WTC11 (cell line): ENCODE measurements at regions not wholly inside any gene's neighbourhood (a gene's known extent, or its start where the extent isn't known, plus 50 kb on each side); places are given as distances from the start of the nearest gene placed in this dataset.

ENCODE experiments used
- ATAC-seq: fragments of 200-7000 bp; cut with Tn5 transposase; 2 replicates; pipeline ENCODE4 v1.10.0; 2021; ENCODE audit warnings: mild to moderate bottlenecking, moderate library complexity
- CTCF ChIA-PET: fragments of 300-600 bp; sonication (Branson Sonifier 250); formaldehyde crosslinking; loops from one replicate; lab custom pipeline; 2021; ENCODE audit warnings: antibody characterized with exemption; lab: Charles Lee
- POLR2A ChIA-PET: fragments of 350-600 bp; sonication (Branson Sonifier 250); formaldehyde crosslinking; loops from one replicate; lab custom pipeline; 2021; ENCODE audit warnings: antibody characterized with exemption; lab: Charles Lee
- DNase-seq: peaks from one replicate; pipeline ENCODE4 v3.0.0; 2021; ENCODE audit warnings: low spot score
- H3K27ac Mint-ChIP-seq: 2 replicates; pipeline ENCODE4 v1.8.0; 2021; ENCODE audit warnings: mixed read lengths
- H3K27me3 Mint-ChIP-seq: 2 replicates; pipeline ENCODE4 v1.8.0; 2021; ENCODE audit warnings: low read depth, mild to moderate bottlenecking, moderate library complexity, mixed read lengths
- H3K36me3 Mint-ChIP-seq: 2 replicates; pipeline ENCODE4 v1.8.0; 2021; ENCODE audit warnings: mixed read lengths
- H3K4me1 Mint-ChIP-seq: 2 replicates; pipeline ENCODE4 v1.8.0; 2022; ENCODE audit warnings: mixed read lengths
- H3K4me3 Mint-ChIP-seq: 2 replicates; pipeline ENCODE4 v1.8.0; 2021; ENCODE audit warnings: mild to moderate bottlenecking, moderate library complexity, mixed read lengths
- H3K9me3 Mint-ChIP-seq: 2 replicates; pipeline ENCODE4 v1.8.0; 2021; ENCODE audit warnings: mixed read lengths
- E2F1 ChIP-seq: sonication (generic); formaldehyde crosslinking; IDR thresholded peaks from 2 replicates; pipeline ENCODE4 v1.8.0; 2022; ENCODE audit warnings: mild to moderate bottlenecking, missing genetic modification reagents
- EMX1 ChIP-seq: fragments of 250-450 bp; sonication (Bioruptor Pico); IDR thresholded peaks from 2 replicates; pipeline ENCODE4 v1.8.0; 2021; ENCODE audit warnings: mild to moderate bottlenecking
- ETV6 ChIP-seq: sonication (generic); formaldehyde crosslinking; IDR thresholded peaks from 2 replicates; pipeline ENCODE4 v1.8.1; 2022; ENCODE audit warnings: mild to moderate bottlenecking, missing genetic modification reagents
- FOXP1 ChIP-seq: sonication (generic); formaldehyde crosslinking; IDR thresholded peaks from 2 replicates; pipeline ENCODE4 v1.8.0; 2022; ENCODE audit warnings: missing genetic modification reagents, mild to moderate bottlenecking, moderate library complexity, borderline replicate concordance
- HMGA2 ChIP-seq: fragments of 250-450 bp; sonication (Bioruptor Pico); IDR thresholded peaks from 2 replicates; pipeline ENCODE4 v1.4.0; 2021; ENCODE audit warnings: mild to moderate bottlenecking, moderate library complexity
- JAZF1 ChIP-seq: fragments of 250-450 bp; sonication (Bioruptor Pico); IDR thresholded peaks from 2 replicates; pipeline ENCODE4 v1.9.0; 2021; ENCODE audit warnings: moderate library complexity, mild to moderate bottlenecking, inconsistent platforms
- NFE2L1 ChIP-seq: sonication (generic); formaldehyde crosslinking; IDR thresholded peaks from 2 replicates; pipeline ENCODE4 v1.8.1; 2023; ENCODE audit warnings: missing genetic modification reagents
- NFYB ChIP-seq: sonication (generic); formaldehyde crosslinking; conservative IDR thresholded peaks from 2 replicates; pipeline ENCODE4 v1.8.0; 2022; ENCODE audit warnings: low read depth, missing genetic modification reagents
- NR3C1 ChIP-seq: sonication (generic); formaldehyde crosslinking; conservative IDR thresholded peaks from 2 replicates; pipeline ENCODE4 v1.8.1; 2023; ENCODE audit warnings: low read depth, mild to moderate bottlenecking, missing genetic modification reagents
- RORB ChIP-seq: fragments of 250-450 bp; sonication (Bioruptor Pico); IDR thresholded peaks from 2 replicates; pipeline ENCODE4 v1.9.0; 2021; ENCODE audit warnings: mild to moderate bottlenecking
- SMAD3 ChIP-seq: sonication (generic); formaldehyde crosslinking; IDR thresholded peaks from 2 replicates; pipeline ENCODE4 v1.8.0; 2022; ENCODE audit warnings: missing genetic modification reagents, mild to moderate bottlenecking, borderline replicate concordance
- STAT6 ChIP-seq: sonication (generic); formaldehyde crosslinking; conservative IDR thresholded peaks from 2 replicates; pipeline ENCODE4 v1.8.1; 2023; ENCODE audit warnings: mild to moderate bottlenecking, low read depth, missing genetic modification reagents, moderate library complexity
- TP53 ChIP-seq: sonication (generic); formaldehyde crosslinking; IDR thresholded peaks from 2 replicates; pipeline ENCODE4 v1.8.1; 2023; ENCODE audit warnings: mild to moderate bottlenecking, missing genetic modification reagents
- ZNF121 ChIP-seq: sonication (generic); formaldehyde crosslinking; IDR thresholded peaks from 2 replicates; pipeline ENCODE4 v1.8.0; 2023; ENCODE audit warnings: missing genetic modification reagents
- ZNF416 ChIP-seq: fragments of 250-450 bp; sonication (Bioruptor Pico); IDR thresholded peaks from 2 replicates; pipeline ENCODE4 v1.9.0; 2021; ENCODE audit warnings: mild to moderate bottlenecking, inconsistent platforms
- ZNF512 ChIP-seq: sonication (generic); formaldehyde crosslinking; IDR thresholded peaks from 2 replicates; pipeline ENCODE4 v1.8.1; 2022; ENCODE audit warnings: missing genetic modification reagents, borderline replicate concordance
- TF ChIP-seq, protein P1 (sequence below): sonication (generic); formaldehyde crosslinking; IDR thresholded peaks from 2 replicates; pipeline ENCODE4 v1.8.0; 2022; ENCODE audit warnings: missing genetic modification reagents
- TF ChIP-seq, protein P2 (sequence below): sonication (generic); formaldehyde crosslinking; IDR thresholded peaks from 2 replicates; pipeline ENCODE4 v1.8.1; 2022; ENCODE audit warnings: mild to moderate bottlenecking, missing genetic modification reagents, moderate library complexity, borderline replicate concordance
- TF ChIP-seq, protein P3 (sequence below): sonication (generic); formaldehyde crosslinking; IDR thresholded peaks from 2 replicates; pipeline ENCODE4 v1.8.0; 2022; ENCODE audit warnings: mild to moderate bottlenecking, missing genetic modification reagents

- H3K9me3 Mint-ChIP-seq, result peaks cover 18% of the 10 kb centered on the region
- ATAC-seq (no peak), DNase-seq (no peak)
- no peak overlapping the region for H3K27ac Mint-ChIP-seq
- TF ChIP-seq TP53 (CRISPR knock-in tag) (no peak), E2F1 (no peak), NFYB (no peak), EMX1 (no peak), ZNF121 (no peak), RORB (CRISPR knock-in tag) (no peak)
- TF ChIP-seq, protein P1, sequence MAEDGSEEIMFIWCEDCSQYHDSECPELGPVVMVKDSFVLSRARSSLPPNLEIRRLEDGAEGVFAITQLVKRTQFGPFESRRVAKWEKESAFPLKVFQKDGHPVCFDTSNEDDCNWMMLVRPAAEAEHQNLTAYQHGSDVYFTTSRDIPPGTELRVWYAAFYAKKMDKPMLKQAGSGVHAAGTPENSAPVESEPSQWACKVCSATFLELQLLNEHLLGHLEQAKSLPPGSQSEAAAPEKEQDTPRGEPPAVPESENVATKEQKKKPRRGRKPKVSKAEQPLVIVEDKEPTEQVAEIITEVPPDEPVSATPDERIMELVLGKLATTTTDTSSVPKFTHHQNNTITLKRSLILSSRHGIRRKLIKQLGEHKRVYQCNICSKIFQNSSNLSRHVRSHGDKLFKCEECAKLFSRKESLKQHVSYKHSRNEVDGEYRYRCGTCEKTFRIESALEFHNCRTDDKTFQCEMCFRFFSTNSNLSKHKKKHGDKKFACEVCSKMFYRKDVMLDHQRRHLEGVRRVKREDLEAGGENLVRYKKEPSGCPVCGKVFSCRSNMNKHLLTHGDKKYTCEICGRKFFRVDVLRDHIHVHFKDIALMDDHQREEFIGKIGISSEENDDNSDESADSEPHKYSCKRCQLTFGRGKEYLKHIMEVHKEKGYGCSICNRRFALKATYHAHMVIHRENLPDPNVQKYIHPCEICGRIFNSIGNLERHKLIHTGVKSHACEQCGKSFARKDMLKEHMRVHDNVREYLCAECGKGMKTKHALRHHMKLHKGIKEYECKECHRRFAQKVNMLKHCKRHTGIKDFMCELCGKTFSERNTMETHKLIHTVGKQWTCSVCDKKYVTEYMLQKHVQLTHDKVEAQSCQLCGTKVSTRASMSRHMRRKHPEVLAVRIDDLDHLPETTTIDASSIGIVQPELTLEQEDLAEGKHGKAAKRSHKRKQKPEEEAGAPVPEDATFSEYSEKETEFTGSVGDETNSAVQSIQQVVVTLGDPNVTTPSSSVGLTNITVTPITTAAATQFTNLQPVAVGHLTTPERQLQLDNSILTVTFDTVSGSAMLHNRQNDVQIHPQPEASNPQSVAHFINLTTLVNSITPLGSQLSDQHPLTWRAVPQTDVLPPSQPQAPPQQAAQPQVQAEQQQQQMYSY, result no peak
- no peaks in the 10 kb centered on the region for H3K4me1 Mint-ChIP-seq
- H3K36me3 Mint-ChIP-seq, result peaks cover 6% of the 10 kb centered on the region; the same call in 1 of the 2 replicates
- CTCF ChIA-PET, result no interaction called here
- H3K27me3 Mint-ChIP-seq, result no peaks in the 10 kb centered on the region; the same call in 1 of the 2 replicates
- POLR2A ChIA-PET, result interaction anchor here (0.5 to 0.7 kb wide), 4 partner anchors 271 to 1075 kb away, joined by 4 to 9 read pairs (median 6); no protein-coding TSS in a partner anchor
- H3K4me3 Mint-ChIP-seq, result no peak overlapping the region
Observed at GRCh38 chr17:65345261-65346005, 208.3 kb downstream of the RGS9 start.

DNA sequence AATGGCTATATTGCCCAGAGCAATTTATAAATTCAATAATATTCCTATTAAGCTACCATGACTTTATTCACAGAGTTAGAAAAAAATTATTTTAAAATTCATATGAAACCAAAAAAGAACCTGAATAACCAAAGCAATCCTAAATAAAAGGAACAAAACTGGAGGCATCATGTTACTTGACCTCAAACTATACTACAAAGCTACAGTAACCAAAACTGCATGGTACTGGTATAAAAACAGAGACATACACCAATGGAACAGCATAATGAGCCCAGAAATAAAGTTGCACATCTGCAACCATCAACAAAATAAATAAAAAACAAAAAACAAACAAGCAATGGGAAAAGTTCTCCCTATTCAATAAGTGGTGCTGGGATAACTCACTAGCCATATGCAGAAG, 203.2 kb downstream of the RGS9 start:
- H3K36me3 Mint-ChIP-seq, result peaks cover 16% of the 10 kb centered on the region
- peaks cover 35% of the 10 kb centered on the region for H3K9me3 Mint-ChIP-seq
- no peaks in the 10 kb centered on the region for H3K27me3 Mint-ChIP-seq
- DNase-seq (no peak), ATAC-seq (no peak)
- CTCF ChIA-PET, result no interaction called here
- H3K4me1 Mint-ChIP-seq, result no peaks in the 10 kb centered on the region
- POLR2A ChIA-PET, result no interaction called here
- no peak overlapping the region for H3K4me3 Mint-ChIP-seq
- no peak overlapping the region for H3K27ac Mint-ChIP-seq
- TF ChIP-seq NFE2L1 (CRISPR knock-in tag) (no peak), JAZF1 (no peak), ZNF416 (CRISPR knock-in tag) (no peak), ETV6 (CRISPR knock-in tag) (no peak), NR3C1 (CRISPR knock-in tag) (no peak), STAT6 (no peak), ZNF512 (CRISPR knock-in tag) (no peak), HMGA2 (CRISPR knock-in tag) (no peak), FOXP1 (CRISPR knock-in tag) (no peak), SMAD3 (CRISPR knock-in tag) (no peak)
- TF ChIP-seq, protein P2, sequence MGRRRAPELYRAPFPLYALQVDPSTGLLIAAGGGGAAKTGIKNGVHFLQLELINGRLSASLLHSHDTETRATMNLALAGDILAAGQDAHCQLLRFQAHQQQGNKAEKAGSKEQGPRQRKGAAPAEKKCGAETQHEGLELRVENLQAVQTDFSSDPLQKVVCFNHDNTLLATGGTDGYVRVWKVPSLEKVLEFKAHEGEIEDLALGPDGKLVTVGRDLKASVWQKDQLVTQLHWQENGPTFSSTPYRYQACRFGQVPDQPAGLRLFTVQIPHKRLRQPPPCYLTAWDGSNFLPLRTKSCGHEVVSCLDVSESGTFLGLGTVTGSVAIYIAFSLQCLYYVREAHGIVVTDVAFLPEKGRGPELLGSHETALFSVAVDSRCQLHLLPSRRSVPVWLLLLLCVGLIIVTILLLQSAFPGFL (CRISPR knock-in tag), result no peak
- TF ChIP-seq, protein P3, sequence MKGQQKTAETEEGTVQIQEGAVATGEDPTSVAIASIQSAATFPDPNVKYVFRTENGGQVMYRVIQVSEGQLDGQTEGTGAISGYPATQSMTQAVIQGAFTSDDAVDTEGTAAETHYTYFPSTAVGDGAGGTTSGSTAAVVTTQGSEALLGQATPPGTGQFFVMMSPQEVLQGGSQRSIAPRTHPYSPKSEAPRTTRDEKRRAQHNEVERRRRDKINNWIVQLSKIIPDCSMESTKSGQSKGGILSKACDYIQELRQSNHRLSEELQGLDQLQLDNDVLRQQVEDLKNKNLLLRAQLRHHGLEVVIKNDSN, result no peak
- TF ChIP-seq, protein P1, result no peak
